ENCODE measurements at regions not wholly inside any gene's neighbourhood (a gene's known extent, or its start where the extent isn't known, plus 50 kb on each side); places are given as distances from the start of the nearest gene placed in this dataset.
A peak's percentile ranks its signal among the peaks of the same experiment; 100 is the strongest.

- Histone ChIP-seq H3K9ac (ENCODE audit: low read length in 5 of 5) (peak overlapping the region in 2 of 5 donors; percentile 1 to 21), H3K4me1 (ENCODE audit: control insufficient read depth in 5 of 5, insufficient read depth in 5 of 5, low read length in 5 of 5) (peaks cover 0 to 38% (median 34%) of the 10 kb centered on the region in 5 donors), H3K27me3 (ENCODE audit: control insufficient read depth in 5 of 5, insufficient read depth in 4 of 5, low read length in 5 of 5) (no peaks in the 10 kb centered on the region), H3K36me3 (ENCODE audit: control insufficient read depth in 5 of 5, insufficient read depth in 5 of 5, low read length in 5 of 5) (no peaks in the 10 kb centered on the region), H3K9me3 (ENCODE audit: control insufficient read depth in 5 of 5, low read length in 5 of 5) (no peaks in the 10 kb centered on the region), H3K27ac (ENCODE audit: low read depth, low read length) (no peak overlapping the region), H3K4me3 (ENCODE audit: low read depth in 1 of 5, low read length in 5 of 5) (peak overlapping the region; percentile 30 to 60 (median 42))
Measured at GRCh38 chr16:79437764-79438751, 162.5 kb downstream of the MAF start.

GRCh38 chr16:79436885-79437284, 163.7 kb downstream of the MAF start:
- Histone ChIP-seq H3K27ac (ENCODE audit: low read depth, low read length) (no peak overlapping the region), H3K4me3 (ENCODE audit: low read depth in 1 of 5, low read length in 5 of 5) (no peak overlapping the region), H3K9ac (ENCODE audit: low read length in 5 of 5) (no peak overlapping the region), H3K9me3 (ENCODE audit: control insufficient read depth in 5 of 5, low read length in 5 of 5) (no peaks in the 10 kb centered on the region), H3K4me1 (ENCODE audit: control insufficient read depth in 5 of 5, insufficient read depth in 5 of 5, low read length in 5 of 5) (peaks cover 0 to 37% (median 32%) of the 10 kb centered on the region in 5 donors), H3K36me3 (ENCODE audit: control insufficient read depth in 5 of 5, insufficient read depth in 5 of 5, low read length in 5 of 5) (no peaks in the 10 kb centered on the region), H3K27me3 (ENCODE audit: control insufficient read depth in 5 of 5, insufficient read depth in 4 of 5, low read length in 5 of 5) (no peaks in the 10 kb centered on the region)

GRCh38 chr16:79434771-79435170, 165.8 kb downstream of the MAF start:
- Histone ChIP-seq H3K4me1 (ENCODE audit: control insufficient read depth in 5 of 5, insufficient read depth in 5 of 5, low read length in 5 of 5) (peaks cover 2 to 39% (median 29%) of the 10 kb centered on the region in 5 donors), H3K36me3 (ENCODE audit: control insufficient read depth in 5 of 5, insufficient read depth in 5 of 5, low read length in 5 of 5) (no peaks in the 10 kb centered on the region), H3K9ac (ENCODE audit: low read length in 5 of 5) (no peak overlapping the region), H3K27ac (ENCODE audit: low read depth, low read length) (no peak overlapping the region), H3K9me3 (ENCODE audit: control insufficient read depth in 5 of 5, low read length in 5 of 5) (no peaks in the 10 kb centered on the region), H3K27me3 (ENCODE audit: control insufficient read depth in 5 of 5, insufficient read depth in 4 of 5, low read length in 5 of 5) (no peaks in the 10 kb centered on the region), H3K4me3 (ENCODE audit: low read depth in 1 of 5, low read length in 5 of 5) (no peak overlapping the region)

- H3K9ac ChIP-seq (ENCODE audit: low read length in 5 of 5) = no peak overlapping the region
Measured at GRCh38 chr16:79434092-79434491, 166.4 kb downstream of the MAF start.

GRCh38 chr16:79431923-79432322, 168.6 kb downstream of the MAF start:
- Histone ChIP-seq H3K27me3 (ENCODE audit: control insufficient read depth in 5 of 5, insufficient read depth in 4 of 5, low read length in 5 of 5) (no peaks in the 10 kb centered on the region), H3K9me3 (ENCODE audit: control insufficient read depth in 5 of 5, low read length in 5 of 5) (no peaks in the 10 kb centered on the region), H3K36me3 (ENCODE audit: control insufficient read depth in 5 of 5, insufficient read depth in 5 of 5, low read length in 5 of 5) (no peaks in the 10 kb centered on the region), H3K4me1 (ENCODE audit: control insufficient read depth in 5 of 5, insufficient read depth in 5 of 5, low read length in 5 of 5) (peaks cover 4 to 23% (median 17%) of the 10 kb centered on the region in 5 donors), H3K27ac (ENCODE audit: low read depth, low read length) (no peak overlapping the region), H3K9ac (ENCODE audit: low read length in 5 of 5) (no peak overlapping the region), H3K4me3 (ENCODE audit: low read depth in 1 of 5, low read length in 5 of 5) (no peak overlapping the region)

More at GRCh38 chr16:79434092-79434491, 166.4 kb downstream of the MAF start:
- H3K4me3 ChIP-seq (ENCODE audit: low read depth in 1 of 5, low read length in 5 of 5) = no peak overlapping the region
- H3K4me1 ChIP-seq (ENCODE audit: control insufficient read depth in 5 of 5, insufficient read depth in 5 of 5, low read length in 5 of 5) = peaks cover 4 to 45% (median 36%) of the 10 kb centered on the region in 5 donors
- no peaks in the 10 kb centered on the region for H3K36me3 ChIP-seq (ENCODE audit: control insufficient read depth in 5 of 5, insufficient read depth in 5 of 5, low read length in 5 of 5)
- H3K9me3 ChIP-seq (ENCODE audit: control insufficient read depth in 5 of 5, low read length in 5 of 5) = no peaks in the 10 kb centered on the region
- no peaks in the 10 kb centered on the region for H3K27me3 ChIP-seq (ENCODE audit: control insufficient read depth in 5 of 5, insufficient read depth in 4 of 5, low read length in 5 of 5)
- no peak overlapping the region for H3K27ac ChIP-seq (ENCODE audit: low read depth, low read length)

- Histone ChIP-seq H3K4me1 (ENCODE audit: control insufficient read depth in 5 of 5, insufficient read depth in 5 of 5, low read length in 5 of 5) (peaks cover 4 to 21% (median 17%) of the 10 kb centered on the region in 5 donors), H3K9ac (ENCODE audit: low read length in 5 of 5) (peak overlapping the region in 1 of 5 donors; percentile 1), H3K27ac (ENCODE audit: low read depth, low read length) (no peak overlapping the region), H3K36me3 (ENCODE audit: control insufficient read depth in 5 of 5, insufficient read depth in 5 of 5, low read length in 5 of 5) (no peaks in the 10 kb centered on the region), H3K27me3 (ENCODE audit: control insufficient read depth in 5 of 5, insufficient read depth in 4 of 5, low read length in 5 of 5) (no peaks in the 10 kb centered on the region), H3K4me3 (ENCODE audit: low read depth in 1 of 5, low read length in 5 of 5) (peak overlapping the region in 1 of 5 donors; percentile 9), H3K9me3 (ENCODE audit: control insufficient read depth in 5 of 5, low read length in 5 of 5) (no peaks in the 10 kb centered on the region)
Measured at GRCh38 chr16:79430191-79430678, 170.3 kb downstream of the MAF start.

- H3K36me3 ChIP-seq (ENCODE audit: control insufficient read depth in 5 of 5, insufficient read depth in 5 of 5, low read length in 5 of 5) = no peaks in the 10 kb centered on the region
- no peak overlapping the region for H3K27ac ChIP-seq (ENCODE audit: low read depth, low read length)
- H3K9ac ChIP-seq (ENCODE audit: low read length in 5 of 5) = no peak overlapping the region
- no peaks in the 10 kb centered on the region for H3K9me3 ChIP-seq (ENCODE audit: control insufficient read depth in 5 of 5, low read length in 5 of 5)
- peaks cover 4 to 21% (median 17%) of the 10 kb centered on the region in 5 donors for H3K4me1 ChIP-seq (ENCODE audit: control insufficient read depth in 5 of 5, insufficient read depth in 5 of 5, low read length in 5 of 5)
- no peaks in the 10 kb centered on the region for H3K27me3 ChIP-seq (ENCODE audit: control insufficient read depth in 5 of 5, insufficient read depth in 4 of 5, low read length in 5 of 5)
- H3K4me3 ChIP-seq (ENCODE audit: low read depth in 1 of 5, low read length in 5 of 5) = peak overlapping the region in 1 of 5 donors; percentile 9
Measured at GRCh38 chr16:79429381-79430190, 171.0 kb downstream of the MAF start.

GRCh38 chr16:79426663-79427062, 173.9 kb downstream of the MAF start:
- no peaks in the 10 kb centered on the region for H3K9me3 ChIP-seq (ENCODE audit: control insufficient read depth in 5 of 5, low read length in 5 of 5)
- H3K4me1 ChIP-seq (ENCODE audit: control insufficient read depth in 5 of 5, insufficient read depth in 5 of 5, low read length in 5 of 5) = peaks cover 4 to 21% (median 17%) of the 10 kb centered on the region in 5 donors
- H3K36me3 ChIP-seq (ENCODE audit: control insufficient read depth in 5 of 5, insufficient read depth in 5 of 5, low read length in 5 of 5) = no peaks in the 10 kb centered on the region

GRCh38 chr16:79422064-79422463, 178.5 kb downstream of the MAF start:
- H3K36me3 ChIP-seq (ENCODE audit: control insufficient read depth in 5 of 5, insufficient read depth in 5 of 5, low read length in 5 of 5) = no peaks in the 10 kb centered on the region
- peaks cover 0 to 27% (median 6%) of the 10 kb centered on the region in 5 donors for H3K4me1 ChIP-seq (ENCODE audit: control insufficient read depth in 5 of 5, insufficient read depth in 5 of 5, low read length in 5 of 5)
- no peaks in the 10 kb centered on the region for H3K27me3 ChIP-seq (ENCODE audit: control insufficient read depth in 5 of 5, insufficient read depth in 4 of 5, low read length in 5 of 5)
- no peak overlapping the region for H3K9ac ChIP-seq (ENCODE audit: low read length in 5 of 5)
- H3K9me3 ChIP-seq (ENCODE audit: control insufficient read depth in 5 of 5, low read length in 5 of 5) = no peaks in the 10 kb centered on the region
- H3K4me3 ChIP-seq (ENCODE audit: low read depth in 1 of 5, low read length in 5 of 5) = no peak overlapping the region
- H3K27ac ChIP-seq (ENCODE audit: low read depth, low read length) = no peak overlapping the region

More at GRCh38 chr16:79426663-79427062, 173.9 kb downstream of the MAF start:
- Histone ChIP-seq H3K4me3 (ENCODE audit: low read depth in 1 of 5, low read length in 5 of 5) (no peak overlapping the region), H3K27me3 (ENCODE audit: control insufficient read depth in 5 of 5, insufficient read depth in 4 of 5, low read length in 5 of 5) (no peaks in the 10 kb centered on the region), H3K27ac (ENCODE audit: low read depth, low read length) (no peak overlapping the region), H3K9ac (ENCODE audit: low read length in 5 of 5) (no peak overlapping the region)

All from subcutaneous abdominal adipose tissue (tissue), 5 donors.